IMR-90 (cell line): ENCODE measurements at regions not wholly inside any gene's neighbourhood (a gene's known extent, or its start where the extent isn't known, plus 50 kb on each side); places are given as distances from the start of the nearest gene placed in this dataset.

Experiments used
- ATAC-seq: fragments of 200-7000 bp; cut with Tn5 transposase; 2 replicates; pipeline ENCODE4 v1.9.1; 2020; ENCODE audit warnings: low read depth, mild to moderate bottlenecking, moderate library complexity
- BruUV-seq: library from RNA; stranded (reverse); fragments of 400-500 nt; replicated peaks from 2 replicates; lab custom pipeline; 2021; lab: Mats Ljungman, UMichigan
- CTCF ChIA-PET: fragments of 300-600 bp; formaldehyde crosslinking; extraction: SDS; loops from one replicate; lab custom pipeline; 2021; ENCODE audit warnings: antibody characterized with exemption; lab: Yijun Ruan, JAX
- POLR2A ChIA-PET: fragments of 300-600 bp; sonication (Branson Sonifier 250); formaldehyde crosslinking; loops from one replicate; lab custom pipeline; 2022; ENCODE audit warnings: antibody characterized with exemption; ENCODE audit not compliant: unreplicated experiment; lab: Charles Lee
- DNase-seq: peaks from one replicate; pipeline ENCODE4 v3.0.0; 2013
- H2AFZ ChIP-seq: replicated peaks from 2 replicates; pipeline ENCODE3; 2013; ENCODE audit warnings: low read length, mild to moderate bottlenecking; ENCODE audit not compliant: poor library complexity
- H2AK5ac ChIP-seq: 2 replicates; pipeline ENCODE4 v1.6.1; 2013; ENCODE audit warnings: low read depth, low read length, inconsistent platforms
- H2AK9ac ChIP-seq: replicated peaks from 2 replicates; pipeline ENCODE3; 2013; ENCODE audit warnings: mild to moderate bottlenecking, low read depth, low read length, moderate library complexity; ENCODE audit not compliant: poor library complexity
- H2BK120ac ChIP-seq: 2 replicates; pipeline ENCODE4 v1.6.1; 2013; ENCODE audit warnings: low read depth, low read length, inconsistent platforms
- H2BK15ac ChIP-seq: 3 replicates; pipeline ENCODE4 v1.6.1; 2013; ENCODE audit warnings: low read depth, low read length, inconsistent platforms
- H2BK20ac ChIP-seq: 2 replicates; pipeline ENCODE4 v1.6.1; 2013; ENCODE audit warnings: low read depth, mild to moderate bottlenecking, inconsistent platforms, low read length, moderate library complexity
- H2BK5ac ChIP-seq: 2 replicates; pipeline ENCODE4 v1.6.1; 2013; ENCODE audit warnings: mild to moderate bottlenecking, low read depth, low read length, inconsistent platforms; ENCODE audit not compliant: poor library complexity, severe bottlenecking
- H3K14ac ChIP-seq: replicated peaks from 2 replicates; pipeline ENCODE4 v1.6.1; 2013; ENCODE audit warnings: low read depth, low read length, inconsistent platforms
- H3K18ac ChIP-seq: 2 replicates; pipeline ENCODE4 v1.6.1; 2013; ENCODE audit warnings: low read depth, low read length, control low read depth
- H3K23ac ChIP-seq: 2 replicates; pipeline ENCODE4 v1.6.1; 2013; ENCODE audit warnings: low read depth, low read length, inconsistent platforms
- H3K27ac ChIP-seq: 2 replicates; pipeline ENCODE4 v1.5.1; 2013; ENCODE audit warnings: mild to moderate bottlenecking, control low read depth, low read length; ENCODE audit not compliant: insufficient read depth
- H3K27me3 ChIP-seq: 2 replicates; pipeline ENCODE4 v1.6.1; 2013; ENCODE audit warnings: low read length; ENCODE audit not compliant: control insufficient read depth, insufficient read depth
- H3K36me3 ChIP-seq: 2 replicates; pipeline ENCODE4 v1.6.1; 2013; ENCODE audit warnings: low read length, mixed read lengths; ENCODE audit not compliant: control insufficient read depth, insufficient read depth
- H3K4ac ChIP-seq: 2 replicates; pipeline ENCODE4 v1.6.1; 2013; ENCODE audit warnings: low read depth, low read length, inconsistent platforms
- H3K4me1 ChIP-seq: 2 replicates; pipeline ENCODE4 v1.6.1; 2013; ENCODE audit warnings: low read length, mixed read lengths; ENCODE audit not compliant: control insufficient read depth, insufficient read depth
- H3K4me2 ChIP-seq: 2 replicates; pipeline ENCODE4 v1.6.1; 2013; ENCODE audit warnings: low read depth, mild to moderate bottlenecking, control low read depth, low read length, moderate library complexity
- H3K4me3 ChIP-seq: 2 replicates; pipeline ENCODE4 v1.5.1; 2013; ENCODE audit warnings: low read depth, mild to moderate bottlenecking, control low read depth, low read length, moderate library complexity; ENCODE audit not compliant: insufficient read depth
- H3K56ac ChIP-seq: 2 replicates; pipeline ENCODE4 v1.6.1; 2013; ENCODE audit warnings: low read length, inconsistent platforms; ENCODE audit not compliant: insufficient read depth; ENCODE audit errors: extremely low read depth
- H3K79me1 ChIP-seq, 2 experiments: 2 replicates each; pipeline ENCODE4 v1.6.1; 2013; ENCODE audit warnings: low read length in 2 of 2, inconsistent platforms in 1 of 2, low read depth in 1 of 2
- H3K9ac ChIP-seq: 2 replicates; pipeline ENCODE4 v1.6.1; 2013; ENCODE audit warnings: low read depth, low read length, control low read depth
- H3K9me1 ChIP-seq: 2 replicates; pipeline ENCODE4 v1.6.1; 2013; ENCODE audit warnings: low read length, inconsistent platforms; ENCODE audit not compliant: insufficient read depth
- H3K9me3 ChIP-seq: 2 replicates; pipeline ENCODE4 v1.6.1; 2013; ENCODE audit warnings: low read length; ENCODE audit not compliant: control insufficient read depth, insufficient read depth
- H4K20me1 ChIP-seq: 2 replicates; pipeline ENCODE4 v1.6.1; 2013; ENCODE audit warnings: low read length, inconsistent platforms; ENCODE audit not compliant: insufficient read depth
- H4K5ac ChIP-seq: 2 replicates; pipeline ENCODE4 v1.6.1; 2013; ENCODE audit warnings: mild to moderate bottlenecking, low read depth, low read length, control low read depth
- H4K8ac ChIP-seq, 2 experiments: 2 replicates each; pipeline ENCODE4 v1.6.1; 2013; ENCODE audit warnings: low read depth in 2 of 2, low read length in 2 of 2, control low read depth in 1 of 2, inconsistent platforms in 1 of 2
- H4K91ac ChIP-seq: 2 replicates; pipeline ENCODE4 v1.6.1; 2013; ENCODE audit warnings: low read depth, low read length, inconsistent platforms; ENCODE audit not compliant: insufficient read depth
- BHLHE40 ChIP-seq: fragments of 150-350 bp; IDR thresholded peaks from 2 replicates; pipeline ENCODE4 v1.6.1; 2016; ENCODE audit warnings: mild to moderate bottlenecking, low read depth, low read length
- CEBPB ChIP-seq: IDR thresholded peaks from 2 replicates; pipeline ENCODE4 v1.6.1; 2012; ENCODE audit warnings: low read depth, low read length, improper control_type of control experiment
- CHD1 ChIP-seq: IDR thresholded peaks from 2 replicates; pipeline ENCODE4 v1.6.1; 2012; ENCODE audit warnings: low read depth, low read length, improper control_type of control experiment
- FOS ChIP-seq: fragments of 150-350 bp; IDR thresholded peaks from 2 replicates; pipeline ENCODE4 v1.6.1; 2016; ENCODE audit warnings: low read depth, low read length
- MAFK ChIP-seq: IDR thresholded peaks from 2 replicates; pipeline ENCODE4 v1.6.1; 2012; ENCODE audit warnings: low read depth, low read length, improper control_type of control experiment
- MAZ ChIP-seq: IDR thresholded peaks from 2 replicates; pipeline ENCODE4 v1.6.1; 2012; ENCODE audit warnings: low read depth, mild to moderate bottlenecking, low read length, improper control_type of control experiment, moderate library complexity, borderline replicate concordance
- MXI1 ChIP-seq: IDR thresholded peaks from 2 replicates; pipeline ENCODE4 v1.6.1; 2012; ENCODE audit warnings: low read depth, mild to moderate bottlenecking, low read length, moderate library complexity, borderline replicate concordance
- RCOR1 ChIP-seq: IDR thresholded peaks from 2 replicates; pipeline ENCODE4 v1.6.1; 2012; ENCODE audit warnings: mild to moderate bottlenecking, low read length, improper control_type of control experiment; ENCODE audit not compliant: insufficient replicate concordance
- RFX5 ChIP-seq: IDR thresholded peaks from 2 replicates; pipeline ENCODE4 v1.8.0; 2012; ENCODE audit warnings: low read depth, mild to moderate bottlenecking, low read length, moderate library complexity
- whole genome bisulfite sequencing, 2 experiments: methylation state at CpG; one replicate each; pipeline versions ENCODE4 v1.1.5 to v1.1.7; 2013; ENCODE audit warnings: missing lambda C conversion rate in 2 of 2; ENCODE audit not compliant: insufficient read length in 1 of 2; ENCODE audit errors: extremely low coverage in 2 of 2; 5-methylcytosine and 5-hydroxymethylcytosine counted together
- dilution Hi-C: fragments of 300-500 bp; cut with HindIII; formaldehyde crosslinking; loops from one replicate; pipeline ENCODE4 v1.14.3; 2018; ENCODE audit warnings: low sequenced_read_pairs; ENCODE audit not compliant: unreplicated experiment
- in situ Hi-C: fragments of 300-500 bp; cut with MboI; formaldehyde crosslinking; loops from 3 replicates; pipeline ENCODE4 v1.14.3; 2019; ENCODE audit warnings: low sequenced_read_pairs, inconsistent platforms, mixed read lengths
- intact Hi-C: fragments of 100-400 bp; cut with micrococcal nuclease; formaldehyde crosslinking; loops from 2 replicates; pipeline ENCODE4 v1.10.0; 2022
- TF ChIP-seq, protein P1 (sequence below): fragments of 150-350 bp; IDR thresholded peaks from 2 replicates; pipeline ENCODE4 v1.6.1; 2016; ENCODE audit warnings: low read depth, mild to moderate bottlenecking, low read length, moderate library complexity, borderline replicate concordance
- TF ChIP-seq, protein P2 (sequence below): conservative IDR thresholded peaks from 2 replicates; pipeline ENCODE4 v1.5.1; 2012; ENCODE audit warnings: mild to moderate bottlenecking, low read depth, low read length, improper control_type of control experiment

DNA sequence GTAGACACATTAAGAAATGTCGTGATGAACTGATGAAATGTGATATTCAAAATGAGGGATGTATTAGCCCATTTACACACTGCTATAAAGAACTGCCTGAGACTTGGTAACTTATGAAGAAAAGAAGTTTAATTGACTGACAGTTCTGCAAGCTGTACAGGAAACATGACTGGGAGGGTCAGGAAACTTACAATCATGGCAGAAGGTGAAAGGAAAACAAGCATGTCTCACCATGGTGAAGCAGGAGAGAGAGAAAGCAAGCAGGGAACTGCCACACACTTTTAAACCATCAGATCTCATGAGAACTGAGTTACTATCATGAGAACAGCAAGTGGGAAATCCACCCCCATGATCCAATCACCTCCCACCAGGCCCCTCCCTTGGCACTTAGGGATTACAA lies 1010.8 kb upstream of the CELF4 start:
- no peak overlapping the region for H3K23ac ChIP-seq
- no peak overlapping the region for H2AFZ ChIP-seq
- H2BK120ac ChIP-seq = no peak overlapping the region
- H4K8ac ChIP-seq = no peak overlapping the region
- H4K5ac ChIP-seq = no peak overlapping the region
- H4K20me1 ChIP-seq = no peaks in the 10 kb centered on the region
- H2BK5ac ChIP-seq = no peak overlapping the region
- BruUV-seq = no TSS peak
- in situ Hi-C loops (no loop called here), intact Hi-C loops (no loop called here), dilution Hi-C loops (no loop called here)
- no peak overlapping the region for H4K91ac ChIP-seq
- H3K27me3 ChIP-seq = no peaks in the 10 kb centered on the region
- no peak overlapping the region for H2AK9ac ChIP-seq
- H2AK5ac ChIP-seq = no peak overlapping the region
- DNase-seq (no peak), ATAC-seq (no peak)
- no peak overlapping the region for H2BK15ac ChIP-seq
- ChIA-PET POLR2A (no interaction called here), CTCF (no interaction called here)
- no peak overlapping the region for H2BK20ac ChIP-seq
- H3K4ac ChIP-seq = no peak overlapping the region
- H3K9me1 ChIP-seq = no peaks in the 10 kb centered on the region
- no peaks in the 10 kb centered on the region for H3K4me1 ChIP-seq
- H3K27ac ChIP-seq = no peak overlapping the region
- TF ChIP-seq CHD1 (no peak), MXI1 (no peak), FOS (no peak), RFX5 (no peak), RCOR1 (no peak), MAFK (no peak), BHLHE40 (no peak), CEBPB (no peak), MAZ (no peak)
- TF ChIP-seq, protein P1, sequence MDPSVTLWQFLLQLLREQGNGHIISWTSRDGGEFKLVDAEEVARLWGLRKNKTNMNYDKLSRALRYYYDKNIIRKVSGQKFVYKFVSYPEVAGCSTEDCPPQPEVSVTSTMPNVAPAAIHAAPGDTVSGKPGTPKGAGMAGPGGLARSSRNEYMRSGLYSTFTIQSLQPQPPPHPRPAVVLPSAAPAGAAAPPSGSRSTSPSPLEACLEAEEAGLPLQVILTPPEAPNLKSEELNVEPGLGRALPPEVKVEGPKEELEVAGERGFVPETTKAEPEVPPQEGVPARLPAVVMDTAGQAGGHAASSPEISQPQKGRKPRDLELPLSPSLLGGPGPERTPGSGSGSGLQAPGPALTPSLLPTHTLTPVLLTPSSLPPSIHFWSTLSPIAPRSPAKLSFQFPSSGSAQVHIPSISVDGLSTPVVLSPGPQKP = no peak
- TF ChIP-seq, protein P2, sequence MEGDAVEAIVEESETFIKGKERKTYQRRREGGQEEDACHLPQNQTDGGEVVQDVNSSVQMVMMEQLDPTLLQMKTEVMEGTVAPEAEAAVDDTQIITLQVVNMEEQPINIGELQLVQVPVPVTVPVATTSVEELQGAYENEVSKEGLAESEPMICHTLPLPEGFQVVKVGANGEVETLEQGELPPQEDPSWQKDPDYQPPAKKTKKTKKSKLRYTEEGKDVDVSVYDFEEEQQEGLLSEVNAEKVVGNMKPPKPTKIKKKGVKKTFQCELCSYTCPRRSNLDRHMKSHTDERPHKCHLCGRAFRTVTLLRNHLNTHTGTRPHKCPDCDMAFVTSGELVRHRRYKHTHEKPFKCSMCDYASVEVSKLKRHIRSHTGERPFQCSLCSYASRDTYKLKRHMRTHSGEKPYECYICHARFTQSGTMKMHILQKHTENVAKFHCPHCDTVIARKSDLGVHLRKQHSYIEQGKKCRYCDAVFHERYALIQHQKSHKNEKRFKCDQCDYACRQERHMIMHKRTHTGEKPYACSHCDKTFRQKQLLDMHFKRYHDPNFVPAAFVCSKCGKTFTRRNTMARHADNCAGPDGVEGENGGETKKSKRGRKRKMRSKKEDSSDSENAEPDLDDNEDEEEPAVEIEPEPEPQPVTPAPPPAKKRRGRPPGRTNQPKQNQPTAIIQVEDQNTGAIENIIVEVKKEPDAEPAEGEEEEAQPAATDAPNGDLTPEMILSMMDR = no peak
- H3K36me3 ChIP-seq = no peaks in the 10 kb centered on the region
- no peak overlapping the region for H3K14ac ChIP-seq
- no peak overlapping the region for H3K18ac ChIP-seq
- H3K9me3 ChIP-seq = peaks cover 9% of the 10 kb centered on the region
- H3K9ac ChIP-seq = no peak overlapping the region
- no peaks in the 10 kb centered on the region for H3K79me1 ChIP-seq
- no peak overlapping the region for H3K4me2 ChIP-seq
- H3K4me3 ChIP-seq = no peak overlapping the region
- no CpG with 5 or more reads among the region's 1 CpG for WGBS, 2 experiments
- no peak overlapping the region for H3K56ac ChIP-seq
